HepG2 (cell line): ENCODE measurements at regions not wholly inside any gene's neighbourhood (a gene's known extent, or its start where the extent isn't known, plus 50 kb on each side); places are given as distances from the start of the nearest gene placed in this dataset.

Experiments used
- ATF5 ChIP-seq: sonication (generic); formaldehyde crosslinking; IDR thresholded peaks from 2 replicates; pipeline ENCODE4 v1.4.0; 2020; ENCODE audit warnings: mild to moderate bottlenecking, low read depth, missing genetic modification reagents
- CEBPG ChIP-seq: IDR thresholded peaks from 2 replicates; pipeline ENCODE4 v1.6.1; 2016
- EP300 ChIP-seq, 3 experiments: sonication (generic) in 1 of 3; formaldehyde crosslinking in 1 of 3; IDR thresholded peaks; 2 replicates each; pipeline versions ENCODE4 v1.5.1 to v1.6.1; 2011 to 2020; ENCODE audit warnings: low read depth in 2 of 3, low read length in 2 of 3, borderline replicate concordance in 1 of 3, improper control_type of control experiment in 1 of 3, mild to moderate bottlenecking in 1 of 3, missing genetic modification reagents in 1 of 3, moderate library complexity in 1 of 3
- FOXA3 ChIP-seq: IDR thresholded peaks from 2 replicates; pipeline ENCODE4 v1.6.1; 2016; ENCODE audit warnings: missing genetic modification reagents, missing compliant biosample characterization
- FOXP4 ChIP-seq: sonication (generic); formaldehyde crosslinking; IDR thresholded peaks from 2 replicates; pipeline ENCODE4 v1.4.0; 2020; ENCODE audit warnings: missing genetic modification reagents
- HNF4A ChIP-seq: sonication (generic); formaldehyde crosslinking; IDR thresholded peaks from 2 replicates; pipeline ENCODE4 v1.4.0; 2020; ENCODE audit warnings: missing genetic modification reagents
- HOXA7 ChIP-seq: sonication (generic); formaldehyde crosslinking; IDR thresholded peaks from 2 replicates; pipeline ENCODE4 v1.8.1; 2022; ENCODE audit warnings: mild to moderate bottlenecking, missing genetic modification reagents, moderate library complexity
- ISL2 ChIP-seq: sonication (generic); formaldehyde crosslinking; IDR thresholded peaks from 2 replicates; pipeline ENCODE4 v1.5.0; 2020; ENCODE audit warnings: missing genetic modification reagents
- KAT8 ChIP-seq: IDR thresholded peaks from 2 replicates; pipeline ENCODE4 v1.6.1; 2016; ENCODE audit warnings: missing genetic modification reagents, missing compliant biosample characterization
- MED1 ChIP-seq: sonication (generic); formaldehyde crosslinking; IDR thresholded peaks from 2 replicates; pipeline ENCODE4 v1.4.0; 2020; ENCODE audit warnings: missing genetic modification reagents
- NFIC ChIP-seq: IDR thresholded peaks from 2 replicates; pipeline ENCODE4 v1.6.1; 2012; ENCODE audit warnings: mild to moderate bottlenecking, low read length, inconsistent platforms
- ONECUT2 ChIP-seq: sonication (generic); formaldehyde crosslinking; IDR thresholded peaks from 2 replicates; pipeline ENCODE4 v1.4.0; 2020; ENCODE audit warnings: missing genetic modification reagents
- SOX13 ChIP-seq, 3 experiments: fragments of 450-650 bp in 1 of 3; sonication (generic) in 1 of 3; formaldehyde crosslinking in 1 of 3; IDR thresholded peaks in 2 of 3; conservative IDR thresholded peaks in 1 of 3; 2 replicates each; pipeline versions ENCODE4 v1.5.0 to v1.6.1; 2016 to 2020; ENCODE audit warnings: antibody characterized with exemption in 1 of 3, mild to moderate bottlenecking in 1 of 3, missing compliant biosample characterization in 1 of 3, missing genetic modification reagents in 1 of 3, moderate library complexity in 1 of 3
- SOX5 ChIP-seq: IDR thresholded peaks from 2 replicates; pipeline ENCODE4 v1.6.1; 2016; ENCODE audit warnings: borderline replicate concordance
- U2AF1 ChIP-seq: fragments of 200-400 bp; formaldehyde crosslinking; optimal IDR thresholded peaks from 2 replicates; pipeline ENCODE3; 2017; ENCODE audit warnings: mild to moderate bottlenecking, low read depth, low read length
- ZMYM4 ChIP-seq: sonication (generic); formaldehyde crosslinking; IDR thresholded peaks from 2 replicates; pipeline ENCODE4 v1.8.1; 2023; ENCODE audit warnings: mild to moderate bottlenecking, missing genetic modification reagents
- ZNF460 ChIP-seq: sonication (generic); formaldehyde crosslinking; IDR thresholded peaks from 2 replicates; pipeline ENCODE4 v1.5.1; 2020; ENCODE audit warnings: missing genetic modification reagents, mild to moderate bottlenecking, borderline replicate concordance
- ZNF644 ChIP-seq: IDR thresholded peaks from 2 replicates; pipeline ENCODE4 v1.6.1; 2016; ENCODE audit warnings: low read depth

GRCh38 chr3:20861454-20861853 lies 675.4 kb upstream of the SGO1 start (continued):
- TF ChIP-seq U2AF1 (no peak), ZNF644 (CRISPR knock-in tag) (peak; percentile 76; the same call in 1 of the 2 replicates), KAT8 (no peak), ATF5 (CRISPR knock-in tag) (no peak), HNF4A (CRISPR knock-in tag) (peak; percentile 42), MED1 (CRISPR knock-in tag) (peak; percentile 41), ISL2 (CRISPR knock-in tag) (peak; percentile 85), CEBPG (CRISPR knock-in tag) (0 out of 2 replicates have a peak, but pooled peaks have one; percentile 27), HOXA7 (no peak), SOX5 (CRISPR knock-in tag) (peak; percentile 31; the same call in 1 of the 2 replicates), FOXA3 (CRISPR knock-in tag) (peak; percentile 30; the same call in 1 of the 2 replicates), FOXP4 (CRISPR knock-in tag) (0 out of 2 replicates have a peak, but pooled peaks have one; percentile 24), ZNF460 (CRISPR knock-in tag) (no peak), NFIC (peak; percentile 37; the same call in 1 of the 2 replicates), ONECUT2 (CRISPR knock-in tag) (peak; percentile 91), EP300 (IDR thresholded peaks at IDR 0.05; ENCODE audit: low read depth in 2 of 2, low read length in 2 of 2) (peak in 1 of 2 experiments; percentile 53; a peak in 1 of 4 replicates), EP300 (CRISPR knock-in tag; IDR thresholded peaks at IDR 0.05; ENCODE audit: borderline replicate concordance) (no peak), SOX13 (IDR thresholded peaks at IDR 0.05) (no peak), SOX13 (CRISPR knock-in tag; conservative IDR thresholded peaks at IDR 0.05 in 1 of 2, IDR thresholded peaks at IDR 0.05 in 1 of 2) (peak in 1 of 2 experiments; percentile 55; a peak in 1 of 4 replicates), ZMYM4 (CRISPR knock-in tag) (peak; percentile 79)
